Mammary epithelial cell (primary cell): ENCODE measurements at regions not wholly inside any gene's neighbourhood (a gene's known extent, or its start where the extent isn't known, plus 50 kb on each side); places are given as distances from the start of the nearest gene placed in this dataset.

ENCODE experiments used
- CTCF ChIP-seq, 2 donors: IDR thresholded peaks in 1 of 2; conservative IDR thresholded peaks in 1 of 2; 2 replicates each; pipeline ENCODE4 v1.5.1; 2011 to 2012; ENCODE audit warnings: inconsistent platforms in 2 of 2, low read length in 2 of 2, mild to moderate bottlenecking in 2 of 2, control low read depth in 1 of 2, low read depth in 1 of 2; ENCODE audit not compliant: insufficient read depth in 1 of 2; ENCODE audit errors: extremely low read depth in 1 of 2
- EZH2 ChIP-seq: IDR thresholded peaks from 2 replicates; pipeline ENCODE4 v1.6.1; 2012; ENCODE audit warnings: low read length, inconsistent platforms, borderline replicate concordance

DNA sequence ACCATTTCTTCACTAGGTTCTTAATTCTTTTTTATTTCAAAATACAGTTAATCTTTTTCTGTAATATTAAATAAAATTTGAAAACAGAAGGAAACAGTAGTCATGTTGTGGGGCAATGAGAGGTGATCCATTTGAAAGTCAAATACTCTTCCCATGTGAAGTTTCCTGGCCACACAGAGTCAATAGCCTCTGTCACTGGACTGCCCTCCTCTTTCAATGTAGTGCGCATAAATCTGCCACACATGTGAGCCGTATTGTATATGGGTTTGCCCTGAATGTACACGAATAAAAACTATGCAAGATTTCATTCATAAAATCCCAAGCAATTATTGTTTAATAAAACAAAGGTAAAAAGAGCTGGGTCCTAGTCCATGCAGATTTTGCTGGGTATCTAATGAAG lies 59.1 kb downstream of the NKX6-1 start:
- TF ChIP-seq CTCF (conservative IDR thresholded peaks at IDR 0.05 in 1 of 2, IDR thresholded peaks at IDR 0.05 in 1 of 2; ENCODE audit: extremely low read depth in 1 of 2, insufficient read depth in 1 of 2, low read depth in 1 of 2, low read length in 2 of 2) (no peak), EZH2 (no peak)
